HG03521 (cell line): ENCODE measurements at regions not wholly inside any gene's neighbourhood (a gene's known extent, or its start where the extent isn't known, plus 50 kb on each side); places are given as distances from the start of the nearest gene placed in this dataset.
"Not testable (repeated sequence)": the region's sequence is repeated elsewhere in the genome, so short reads cannot be mapped to it uniquely, and the experiment has no call there.

Experiments used
- ATAC-seq: cut with Tn5 transposase; IDR thresholded peaks from one replicate; pipeline ENCODE4 v1.9.1; 2021; ENCODE audit warnings: mild to moderate bottlenecking, moderate library complexity; ENCODE audit not compliant: unreplicated experiment

GRCh38 chr21:31537872-31538576 lies 121.5 kb upstream of the SOD1 start:
- ATAC-seq: no peak

DNA sequence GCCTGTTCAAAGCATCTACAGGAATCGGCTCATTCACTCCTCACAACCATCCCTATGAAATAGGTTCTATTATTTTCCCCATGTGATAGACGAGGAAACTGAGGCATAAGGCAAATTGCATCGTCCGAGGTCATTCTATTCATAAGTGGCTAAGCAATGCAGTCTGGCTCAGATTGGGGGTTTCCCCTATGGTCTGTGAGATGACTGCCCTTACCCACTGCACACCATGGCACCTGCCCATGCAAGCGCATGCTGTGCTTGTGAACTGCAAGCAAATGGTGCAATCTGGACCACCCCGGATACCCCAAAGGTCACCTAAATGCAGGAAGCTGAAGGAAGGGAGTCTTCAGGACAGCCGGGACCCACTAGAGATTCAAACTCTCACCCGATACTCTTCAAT lies 123.4 kb upstream of the SOD1 start:
- no peak for ATAC-seq

- no peak for ATAC-seq
These were observed 127.5 kb upstream of the SOD1 start for GRCh38 chr21:31531967-31532366.

DNA sequence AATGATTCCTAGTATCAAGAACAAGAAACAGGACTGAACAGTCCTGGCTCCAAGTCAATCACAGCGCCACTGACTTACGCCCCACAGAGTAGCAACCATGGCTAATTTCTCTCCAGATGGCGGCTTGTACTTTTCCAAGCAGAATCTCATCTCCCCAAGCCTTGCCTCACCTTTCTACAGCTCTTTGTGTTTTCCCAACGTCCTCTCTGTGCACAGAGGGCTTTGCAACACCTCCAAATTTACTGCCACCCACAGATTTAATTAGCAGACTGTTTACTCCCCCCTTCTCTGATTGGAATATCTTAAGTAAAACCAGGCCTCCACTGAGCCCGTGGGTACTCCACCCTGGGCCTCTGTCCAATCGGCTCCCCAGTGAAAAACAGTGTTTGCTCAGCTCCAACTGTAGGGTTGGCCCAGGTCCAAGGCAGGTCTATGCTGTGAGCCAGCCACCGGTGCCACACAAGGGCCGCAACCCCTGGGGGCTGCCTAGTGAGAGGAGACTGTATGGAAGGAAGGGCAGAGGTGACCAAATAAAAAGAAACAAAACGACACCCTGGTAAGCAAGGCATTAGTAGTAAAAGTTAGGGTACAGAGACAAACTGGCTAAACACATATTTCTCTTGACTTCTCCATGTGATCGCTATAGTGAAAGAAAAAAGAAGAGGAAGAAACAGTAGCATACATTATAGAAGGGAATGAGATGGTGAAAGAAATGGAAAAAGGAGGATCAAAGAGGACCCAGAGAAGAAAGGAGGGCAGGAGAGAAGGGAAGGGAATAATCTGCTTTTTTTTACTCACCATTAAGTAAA lies 128.4 kb upstream of the SOD1 start:
- no peak for ATAC-seq

DNA sequence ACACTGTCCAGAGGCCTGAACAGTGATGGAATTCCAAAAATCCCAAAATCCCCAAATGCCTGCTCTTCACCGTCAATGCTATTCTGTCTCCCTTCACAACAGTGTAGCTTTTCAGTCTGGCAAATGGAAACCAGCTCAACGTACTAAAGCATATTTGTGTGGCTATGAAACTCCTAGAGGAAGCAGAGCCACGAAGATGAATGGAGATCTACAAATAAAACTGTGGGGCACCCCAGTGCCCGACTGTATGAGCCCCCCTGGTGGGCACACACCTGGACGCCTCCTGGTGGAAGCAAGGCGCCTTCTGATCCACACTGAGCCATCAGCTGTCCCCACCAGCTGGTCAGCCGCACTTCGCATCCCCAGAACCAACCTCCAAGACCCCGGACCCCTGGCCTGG lies 129.1 kb upstream of the SOD1 start:
- ATAC-seq: no peak

GRCh38 chr21:31529406-31529805 lies 130.1 kb upstream of the SOD1 start:
- ATAC-seq: no peak

GRCh38 chr21:31526040-31526439 lies 133.5 kb upstream of the SOD1 start:
- ATAC-seq: no peak

GRCh38 chr21:31524140-31524539 lies 135.4 kb upstream of the SOD1 start:
- ATAC-seq: no peak

GRCh38 chr21:31521515-31521914 lies 138.0 kb upstream of the SOD1 start:
- no peak for ATAC-seq

GRCh38 chr21:31520561-31521098 lies 138.9 kb upstream of the SOD1 start:
- no peak for ATAC-seq

GRCh38 chr21:31518580-31518979 lies 140.9 kb upstream of the SOD1 start:
- ATAC-seq: no peak

DNA sequence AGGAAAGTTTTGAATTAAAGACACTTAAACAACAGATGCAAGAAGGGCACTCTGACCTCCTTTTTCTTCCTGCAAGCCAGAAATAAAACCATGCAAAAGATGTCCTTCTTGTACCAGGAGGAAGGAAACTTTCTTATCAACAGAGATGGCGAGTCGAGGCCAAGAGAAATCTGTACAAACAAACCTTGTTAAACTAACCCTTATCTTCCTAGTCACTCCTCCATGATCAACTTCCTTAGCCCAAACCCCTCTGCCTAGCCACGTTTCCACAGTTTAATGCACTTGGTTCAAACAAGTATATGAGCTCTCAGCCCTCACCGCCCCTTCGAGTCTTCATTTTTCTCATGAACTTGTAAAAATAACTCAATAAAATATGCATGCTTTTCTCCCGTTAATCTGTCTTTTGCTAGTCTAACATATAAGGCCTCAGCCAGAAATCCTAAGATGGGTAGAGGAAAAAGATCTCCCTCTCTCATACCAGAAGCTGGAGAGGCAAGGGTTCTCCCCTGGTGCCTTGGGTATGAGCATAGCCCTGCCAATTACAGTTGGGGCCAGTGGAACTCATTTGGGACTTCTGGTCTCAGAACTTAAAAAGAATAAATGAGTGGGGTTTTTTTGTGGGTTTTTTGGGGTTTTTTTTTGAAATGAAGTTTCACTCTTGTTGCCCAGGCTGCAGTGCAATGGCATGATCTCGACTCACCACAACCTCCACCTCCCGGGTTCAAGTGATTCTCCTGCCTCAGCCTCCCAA lies 141.7 kb upstream of the SOD1 start:
- ATAC-seq: no peak

DNA sequence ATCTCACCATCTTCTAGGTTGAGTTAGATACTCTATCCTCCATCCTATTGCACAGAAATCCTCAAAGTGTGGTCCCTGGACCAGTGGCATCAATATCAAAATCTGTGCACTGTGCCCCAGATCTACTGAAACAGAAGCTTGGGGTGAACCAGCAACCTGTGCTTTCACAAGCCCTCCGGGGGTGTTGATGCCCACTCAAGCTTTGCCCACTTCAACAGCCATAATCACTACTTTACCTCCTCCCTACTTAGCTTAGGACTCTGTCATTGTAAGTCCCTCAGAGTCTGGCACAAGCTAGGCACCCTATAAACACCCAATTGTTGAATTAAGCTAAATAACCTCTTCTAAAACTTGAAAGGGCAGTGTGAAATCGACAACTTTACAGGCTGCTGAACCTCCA lies 144.2 kb upstream of the SOD1 start:
- no peak for ATAC-seq

DNA sequence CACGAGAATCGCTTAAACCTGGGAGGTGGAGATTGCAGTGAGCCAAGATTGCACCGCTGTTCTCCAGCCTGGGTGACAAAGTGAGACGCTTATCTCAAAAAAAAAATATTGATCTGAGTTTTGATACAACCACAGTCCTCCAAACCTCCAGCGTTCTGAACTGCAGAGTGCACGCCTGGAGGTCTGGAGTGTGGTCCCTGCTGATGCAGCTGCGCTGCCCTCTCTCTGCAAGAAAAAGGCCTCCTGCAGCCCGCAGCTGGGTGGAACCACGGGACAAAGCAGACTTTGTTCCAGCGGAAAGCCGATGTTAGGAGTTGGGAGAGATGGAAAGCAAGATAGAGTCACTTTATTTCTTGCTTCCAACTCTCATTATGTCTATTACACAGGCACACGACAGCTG lies 144.9 kb upstream of the SOD1 start:
- ATAC-seq: no peak

- not testable (repeated sequence) for ATAC-seq
These were observed 146.0 kb upstream of the SOD1 start for GRCh38 chr21:31513541-31513940.

DNA sequence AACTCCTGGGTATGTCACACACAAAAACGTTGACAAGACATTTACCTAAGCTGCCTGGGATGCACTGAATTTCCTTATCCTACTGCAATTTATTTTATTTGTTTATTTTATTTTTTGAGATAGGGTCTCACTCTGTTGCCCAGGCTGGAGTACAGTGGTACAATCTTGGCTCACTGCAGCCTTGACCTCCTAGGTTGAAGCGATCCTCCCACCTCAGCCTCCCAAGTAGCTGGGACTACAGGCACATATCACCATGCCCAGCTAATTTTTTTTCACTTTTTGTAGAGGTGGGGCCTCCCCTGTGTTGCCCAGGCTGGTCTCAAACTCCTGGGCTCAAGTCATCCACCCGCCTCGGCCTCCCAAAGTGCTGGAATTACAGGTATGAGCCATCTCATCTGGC lies 147.5 kb upstream of the SOD1 start:
- not testable (repeated sequence) for ATAC-seq

DNA sequence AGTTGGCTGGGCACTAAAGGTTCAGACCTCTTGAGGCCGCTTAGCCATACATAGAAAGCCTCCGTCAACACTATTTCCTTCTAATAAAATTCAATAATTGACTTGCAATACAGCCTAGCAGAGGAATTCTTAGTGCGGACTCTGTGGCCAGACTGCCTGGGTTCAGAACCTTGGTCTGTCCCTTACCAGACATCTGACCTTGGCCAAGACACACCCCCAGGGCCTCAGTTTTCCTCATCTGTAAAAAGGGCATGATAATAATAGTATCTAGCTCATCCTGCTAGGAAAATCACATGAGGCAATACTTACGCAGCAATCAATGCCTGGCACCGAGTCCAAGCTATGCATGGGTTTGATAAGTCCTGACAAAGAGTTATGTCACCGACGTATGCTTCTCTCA lies 148.2 kb upstream of the SOD1 start:
- no peak for ATAC-seq

GRCh38 chr21:31509194-31510017 lies 150.1 kb upstream of the SOD1 start:
- ATAC-seq: peak; percentile 35

GRCh38 chr21:31505975-31506374 lies 153.5 kb upstream of the SOD1 start:
- no peak for ATAC-seq

DNA sequence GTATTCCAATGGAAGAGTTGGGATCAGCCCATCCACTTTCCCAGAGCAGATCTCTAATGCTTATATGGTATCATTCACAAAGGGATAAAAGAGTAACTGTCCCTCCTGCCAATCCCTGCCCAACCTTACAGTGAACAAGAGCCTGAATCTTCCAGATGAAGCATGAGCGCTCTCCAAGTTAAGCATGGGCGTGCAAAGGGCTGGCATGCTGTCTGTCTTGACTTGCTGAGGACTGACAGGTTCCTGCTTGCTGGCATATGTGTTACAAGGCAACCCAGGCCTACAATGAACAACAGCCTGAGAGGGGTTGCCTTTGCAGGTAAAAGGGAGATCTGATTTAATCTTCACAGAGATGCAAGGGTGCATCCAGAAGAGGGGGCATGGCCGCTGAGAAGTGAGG lies 155.6 kb upstream of the SOD1 start:
- no peak for ATAC-seq

GRCh38 chr21:31503467-31503866 lies 156.0 kb upstream of the SOD1 start:
- ATAC-seq: no peak
